Stomach (tissue), 4 donors: ENCODE measurements at regions not wholly inside any gene's neighbourhood (a gene's known extent, or its start where the extent isn't known, plus 50 kb on each side); places are given as distances from the start of the nearest gene placed in this dataset.

Source experiments
- CTCF ChIP-seq, 7 experiments: fragments of 450-650 bp in 4 of 7; fragments of 200-600 bp in 3 of 7; sonication (generic) in 3 of 7; IDR thresholded peaks; one replicate each; pipeline ENCODE4 v1.5.1; 2016 to 2019; ENCODE audit warnings: antibody characterized with exemption in 7 of 7, control low read depth in 2 of 7, mild to moderate bottlenecking in 1 of 7
- EP300 ChIP-seq: sonication (generic); formaldehyde crosslinking; IDR thresholded peaks from one replicate; pipeline ENCODE4 v1.6.1; 2017; ENCODE audit warnings: antibody characterized with exemption
- POLR2A ChIP-seq, 4 donors: fragments of 450-650 bp; IDR thresholded peaks; one replicate each; pipeline ENCODE4 v1.6.1; 2016; ENCODE audit warnings: antibody characterized with exemption in 4 of 4, control low read depth in 2 of 4, mild to moderate bottlenecking in 1 of 4, moderate library complexity in 1 of 4

GRCh38 chr12:30012816-30013450, 229.2 kb upstream of the TMTC1 start:
- TF ChIP-seq CTCF (IDR thresholded peaks at IDR 0.05) (no peak), EP300 (no peak), POLR2A (IDR thresholded peaks at IDR 0.05) (no peak)
